Fibroblast of lung (primary cell): ENCODE measurements at regions not wholly inside any gene's neighbourhood (a gene's known extent, or its start where the extent isn't known, plus 50 kb on each side); places are given as distances from the start of the nearest gene placed in this dataset.

Experiments
- DNase-seq, 2 donors: peaks; one replicate each; pipeline versions ENCODE4 v3.0.0 to v3.0.0-alpha.2; 2010; ENCODE audit warnings: low read depth in 2 of 2
- H2AFZ ChIP-seq: 2 replicates; pipeline ENCODE4 v1.5.1; 2012; ENCODE audit warnings: low read length, control low read depth, inconsistent platforms
- H3K27ac ChIP-seq: 2 replicates; pipeline ENCODE4 v1.5.1; 2011; ENCODE audit warnings: low read length, control low read depth; ENCODE audit not compliant: insufficient read depth
- H3K27me3 ChIP-seq: 2 replicates; pipeline ENCODE4 v1.5.1; 2011; ENCODE audit warnings: mild to moderate bottlenecking, low read length; ENCODE audit not compliant: control insufficient read depth, insufficient read depth
- H3K36me3 ChIP-seq: 2 replicates; pipeline ENCODE4 v1.5.1; 2011; ENCODE audit warnings: low read length; ENCODE audit not compliant: control insufficient read depth, insufficient read depth
- H3K4me1 ChIP-seq: 2 replicates; pipeline ENCODE4 v1.5.1; 2011; ENCODE audit warnings: low read length; ENCODE audit not compliant: control insufficient read depth, insufficient read depth; ENCODE audit errors: extremely low read depth
- H3K4me2 ChIP-seq: 2 replicates; pipeline ENCODE4 v1.5.1; 2011; ENCODE audit warnings: low read length, control low read depth; ENCODE audit not compliant: insufficient read depth; ENCODE audit errors: extremely low read depth
- H3K4me3 ChIP-seq, 4 experiments: fragments of 200-600 bp in 1 of 4; sonication (generic) in 1 of 4; replicated peaks in 1 of 4; 2 replicates each; pipeline ENCODE4 v1.5.1; 2011 to 2016; ENCODE audit warnings: low read length in 4 of 4, low read depth in 3 of 4, mild to moderate bottlenecking in 3 of 4, control low read depth in 2 of 4, inconsistent platforms in 1 of 4, mixed read lengths in 1 of 4; ENCODE audit not compliant: insufficient read depth in 1 of 4; ENCODE audit errors: control extremely low read depth in 1 of 4
- H3K79me2 ChIP-seq: 2 replicates; pipeline ENCODE4 v1.5.1; 2012; ENCODE audit warnings: mild to moderate bottlenecking, low read length, inconsistent platforms; ENCODE audit not compliant: control insufficient read depth, insufficient read depth
- H3K9ac ChIP-seq: 2 replicates; pipeline ENCODE4 v1.5.1; 2011; ENCODE audit warnings: mild to moderate bottlenecking, low read length, control low read depth; ENCODE audit not compliant: insufficient read depth
- H3K9me3 ChIP-seq: 2 replicates; pipeline ENCODE4 v1.5.1; 2012; ENCODE audit warnings: low read depth, low read length; ENCODE audit not compliant: control insufficient read depth, insufficient read depth
- H4K20me1 ChIP-seq: 2 replicates; pipeline ENCODE4 v1.5.1; 2011; ENCODE audit warnings: low read length; ENCODE audit not compliant: control insufficient read depth, insufficient read depth; ENCODE audit errors: extremely low read depth
- EZH2 ChIP-seq: IDR thresholded peaks from 2 replicates; pipeline ENCODE4 v1.5.1; 2012; ENCODE audit warnings: low read length, control low read depth, mild to moderate bottlenecking; ENCODE audit errors: missing control alignments
- TF ChIP-seq, protein P1 (sequence below), 2 donors: IDR thresholded peaks in 1 of 2; conservative IDR thresholded peaks in 1 of 2; 1 replicate in 1 of 2; 2 replicates in 1 of 2; pipeline ENCODE4 v1.5.1; 2011 to 2012; ENCODE audit warnings: low read length in 2 of 2, control low read depth in 1 of 2, inconsistent platforms in 1 of 2, low read depth in 1 of 2, mild to moderate bottlenecking in 1 of 2

DNA sequence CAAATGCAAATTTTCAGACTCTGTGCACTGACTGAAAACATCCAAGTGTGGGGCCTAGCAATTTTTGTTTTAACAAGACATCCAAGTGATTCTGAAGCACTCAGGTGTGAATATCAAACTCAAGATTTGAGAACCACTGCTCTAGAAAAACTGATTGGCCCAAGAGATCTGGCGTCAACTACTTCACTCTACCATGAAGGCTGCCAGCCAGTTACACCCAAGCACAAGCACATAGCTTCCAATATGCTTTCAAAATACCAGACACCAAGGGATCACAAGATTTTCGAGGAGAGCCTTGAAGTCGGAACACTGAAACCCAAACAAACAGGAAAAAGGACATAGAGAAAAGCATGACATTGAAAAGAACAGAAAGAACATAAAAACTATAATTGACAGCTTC, 140.2 kb downstream of the PTCHD4 start:
- Histone ChIP-seq H3K36me3 (no peaks in the 10 kb centered on the region), H4K20me1 (no peaks in the 10 kb centered on the region), H3K27ac (no peak overlapping the region), H3K4me2 (no peak overlapping the region), H2AFZ (no peak overlapping the region), H3K9ac (no peak overlapping the region), H3K4me1 (no peaks in the 10 kb centered on the region), H3K27me3 (no peaks in the 10 kb centered on the region), H3K4me3 (no peak overlapping the region), H3K79me2 (no peaks in the 10 kb centered on the region), H3K9me3 (no peaks in the 10 kb centered on the region)
- no peak for DNase-seq
- no peak for TF ChIP-seq EZH2
- TF ChIP-seq, protein P1, sequence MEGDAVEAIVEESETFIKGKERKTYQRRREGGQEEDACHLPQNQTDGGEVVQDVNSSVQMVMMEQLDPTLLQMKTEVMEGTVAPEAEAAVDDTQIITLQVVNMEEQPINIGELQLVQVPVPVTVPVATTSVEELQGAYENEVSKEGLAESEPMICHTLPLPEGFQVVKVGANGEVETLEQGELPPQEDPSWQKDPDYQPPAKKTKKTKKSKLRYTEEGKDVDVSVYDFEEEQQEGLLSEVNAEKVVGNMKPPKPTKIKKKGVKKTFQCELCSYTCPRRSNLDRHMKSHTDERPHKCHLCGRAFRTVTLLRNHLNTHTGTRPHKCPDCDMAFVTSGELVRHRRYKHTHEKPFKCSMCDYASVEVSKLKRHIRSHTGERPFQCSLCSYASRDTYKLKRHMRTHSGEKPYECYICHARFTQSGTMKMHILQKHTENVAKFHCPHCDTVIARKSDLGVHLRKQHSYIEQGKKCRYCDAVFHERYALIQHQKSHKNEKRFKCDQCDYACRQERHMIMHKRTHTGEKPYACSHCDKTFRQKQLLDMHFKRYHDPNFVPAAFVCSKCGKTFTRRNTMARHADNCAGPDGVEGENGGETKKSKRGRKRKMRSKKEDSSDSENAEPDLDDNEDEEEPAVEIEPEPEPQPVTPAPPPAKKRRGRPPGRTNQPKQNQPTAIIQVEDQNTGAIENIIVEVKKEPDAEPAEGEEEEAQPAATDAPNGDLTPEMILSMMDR (conservative IDR thresholded peaks at IDR 0.05 in 1 of 2, IDR thresholded peaks at IDR 0.05 in 1 of 2; ENCODE audit: low read depth in 1 of 2, low read length in 2 of 2) = no peak

DNA sequence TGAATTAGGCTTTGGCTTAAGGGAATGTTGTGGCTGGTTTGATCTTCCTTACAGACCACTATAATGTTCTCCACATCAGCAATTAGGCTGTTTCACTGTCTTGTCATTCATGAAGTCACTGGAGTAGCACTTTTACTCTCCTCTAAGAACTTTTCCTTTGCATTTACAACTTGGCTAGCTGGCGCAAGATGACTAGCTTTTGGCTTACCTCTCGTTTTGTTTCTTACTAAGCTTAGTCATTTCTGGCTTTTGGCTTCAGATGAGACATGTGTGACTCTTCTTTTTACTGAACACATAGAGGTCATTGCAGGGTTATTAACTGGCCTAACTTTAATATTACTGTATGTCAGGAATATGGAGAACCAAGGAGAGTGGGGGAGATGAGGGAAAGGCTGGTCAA, 143.2 kb downstream of the PTCHD4 start:
- H3K9me3 ChIP-seq = no peaks in the 10 kb centered on the region
- no peak overlapping the region for H3K4me2 ChIP-seq
- H3K27ac ChIP-seq = no peak overlapping the region
- peak; percentile 15 to 44 for DNase-seq
- H4K20me1 ChIP-seq = no peaks in the 10 kb centered on the region
- no peaks in the 10 kb centered on the region for H3K27me3 ChIP-seq
- no peak overlapping the region for H3K9ac ChIP-seq
- no peak for TF ChIP-seq EZH2
- TF ChIP-seq, protein P1 (conservative IDR thresholded peaks at IDR 0.05 in 1 of 2, IDR thresholded peaks at IDR 0.05 in 1 of 2; ENCODE audit: low read depth in 1 of 2, low read length in 2 of 2) = no peak
- H3K79me2 ChIP-seq = no peaks in the 10 kb centered on the region
- H3K36me3 ChIP-seq = no peaks in the 10 kb centered on the region
- no peak overlapping the region for H3K4me3 ChIP-seq
- H3K4me1 ChIP-seq = no peaks in the 10 kb centered on the region
- no peak overlapping the region for H2AFZ ChIP-seq

DNA sequence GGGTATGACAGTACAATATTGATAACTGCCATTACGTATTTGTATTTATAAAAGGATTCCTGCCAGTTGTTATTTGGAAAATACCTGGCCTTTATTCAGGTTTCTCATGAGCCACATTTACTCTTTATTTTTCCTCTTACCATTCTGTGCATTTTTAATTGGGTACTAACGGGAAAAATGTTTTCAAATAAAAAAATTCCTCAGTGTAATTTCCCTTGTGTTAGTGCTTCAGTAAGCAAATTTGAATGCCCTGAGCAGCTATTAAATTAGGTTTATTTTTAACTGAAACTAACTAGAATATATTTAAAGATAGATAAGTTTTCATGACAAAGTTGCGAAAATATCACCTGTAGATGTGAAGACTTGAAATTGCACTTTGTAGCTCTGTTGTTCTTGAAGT, 146.0 kb downstream of the PTCHD4 start:
- Histone ChIP-seq H3K27me3 (no peaks in the 10 kb centered on the region), H3K4me3 (no peak overlapping the region), H2AFZ (no peak overlapping the region), H3K27ac (no peak overlapping the region), H4K20me1 (no peaks in the 10 kb centered on the region), H3K79me2 (no peaks in the 10 kb centered on the region), H3K9me3 (no peaks in the 10 kb centered on the region), H3K4me1 (no peaks in the 10 kb centered on the region), H3K36me3 (no peaks in the 10 kb centered on the region), H3K9ac (no peak overlapping the region), H3K4me2 (no peak overlapping the region)
- no peak for DNase-seq
- TF ChIP-seq, protein P1 (conservative IDR thresholded peaks at IDR 0.05 in 1 of 2, IDR thresholded peaks at IDR 0.05 in 1 of 2; ENCODE audit: low read depth in 1 of 2, low read length in 2 of 2) = no peak
- no peak for TF ChIP-seq EZH2
